NCI-H226 (cell line): ENCODE measurements at regions not wholly inside any gene's neighbourhood (a gene's known extent, or its start where the extent isn't known, plus 50 kb on each side); places are given as distances from the start of the nearest gene placed in this dataset.

Source experiments
- DNase-seq: peaks from one replicate; pipeline ENCODE4 v3.0.0-alpha.2; 2015

- no peak for DNase-seq
Measured at GRCh38 chr16:86395477-86395876, 114.8 kb upstream of the FOXF1 start.

GRCh38 chr16:86396422-86396821, 113.9 kb upstream of the FOXF1 start:
- DNase-seq: no peak

DNA sequence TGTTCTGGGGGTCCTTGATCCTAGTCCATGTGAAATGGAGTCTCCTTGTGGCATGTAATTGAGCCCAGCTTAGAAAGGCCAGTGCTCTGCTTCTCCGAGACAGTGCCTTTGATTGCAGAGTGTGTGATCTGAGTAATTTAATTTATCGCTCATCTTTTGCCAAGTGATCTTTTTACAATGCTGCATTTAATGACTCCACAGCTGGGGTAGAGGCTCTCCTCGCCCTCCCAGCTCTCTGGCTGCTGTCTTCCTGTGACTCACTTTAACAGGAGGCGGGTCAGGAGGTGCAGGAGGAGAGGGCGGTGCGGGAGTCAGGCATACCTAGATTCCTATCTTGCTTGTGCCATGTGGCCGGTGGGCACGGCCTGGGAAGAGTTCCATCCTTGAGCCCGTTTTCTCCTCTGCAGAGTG, 113.4 kb upstream of the FOXF1 start:
- peak; percentile 90 for DNase-seq

GRCh38 chr16:86398201-86398600, 112.1 kb upstream of the FOXF1 start:
- no peak for DNase-seq

GRCh38 chr16:86398622-86399021, 111.7 kb upstream of the FOXF1 start:
- DNase-seq: peak; percentile 41

DNA sequence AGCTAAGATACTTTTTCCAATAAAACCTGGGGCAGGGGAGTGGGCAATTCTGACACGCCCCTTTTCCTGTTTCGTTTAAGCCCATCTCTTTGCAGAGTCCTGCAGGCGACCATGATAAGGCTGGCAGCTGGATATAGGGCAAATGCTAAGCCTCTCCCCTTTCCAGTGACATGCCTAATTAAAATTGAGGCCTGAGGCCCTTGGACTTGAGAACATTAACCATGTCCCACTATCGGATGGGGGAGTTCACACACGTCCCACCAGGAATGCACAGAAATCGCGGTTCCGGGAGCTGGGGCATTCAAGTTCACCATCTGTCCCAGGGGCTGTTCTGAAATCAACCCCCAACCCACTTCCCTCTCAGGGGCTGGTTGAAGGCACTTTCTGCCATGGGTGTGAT, 109.2 kb upstream of the FOXF1 start:
- no peak for DNase-seq

DNA sequence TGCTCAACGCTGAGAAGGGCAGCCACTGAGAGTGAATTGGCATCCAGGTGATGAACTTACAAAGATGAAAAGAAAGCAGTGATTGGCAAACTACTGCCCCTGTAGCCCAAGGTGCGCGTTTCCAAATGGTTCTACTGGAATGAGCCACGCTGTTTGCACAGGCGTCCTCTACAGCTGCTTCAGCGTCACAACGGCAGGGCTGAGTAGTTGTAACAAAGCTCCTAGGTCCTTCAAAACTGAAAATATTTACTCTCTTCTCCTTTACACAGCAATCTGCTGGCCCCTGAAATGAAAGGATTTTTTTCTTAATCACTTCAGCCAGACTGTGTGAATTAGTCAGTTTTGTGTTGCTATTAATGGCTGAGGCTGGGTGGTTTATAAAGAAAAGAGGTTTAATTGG, 107.2 kb upstream of the FOXF1 start:
- DNase-seq: no peak

- DNase-seq: peak; percentile 26
Measured at GRCh38 chr16:86403541-86404163, 106.7 kb upstream of the FOXF1 start.

DNA sequence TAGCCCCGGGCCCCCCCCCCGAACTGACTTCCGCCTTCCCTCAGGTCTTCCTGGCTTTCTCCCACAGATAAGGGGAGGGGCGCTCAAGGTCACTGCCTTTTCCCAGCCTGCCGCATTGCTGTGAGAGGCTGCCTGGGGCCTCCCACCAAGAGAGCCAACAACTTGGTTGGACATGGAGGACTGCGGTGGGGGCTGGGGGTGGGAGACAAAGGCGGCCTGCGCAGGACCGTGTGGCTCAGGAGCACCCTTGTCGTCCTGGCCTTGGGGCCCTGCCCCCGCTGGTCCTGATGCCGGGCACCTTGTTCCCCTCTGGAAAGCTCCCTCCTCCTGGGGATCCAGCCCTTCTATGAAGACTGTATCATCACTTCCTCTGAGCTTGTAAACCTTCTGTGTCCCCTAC, 105.6 kb upstream of the FOXF1 start:
- no peak for DNase-seq

DNA sequence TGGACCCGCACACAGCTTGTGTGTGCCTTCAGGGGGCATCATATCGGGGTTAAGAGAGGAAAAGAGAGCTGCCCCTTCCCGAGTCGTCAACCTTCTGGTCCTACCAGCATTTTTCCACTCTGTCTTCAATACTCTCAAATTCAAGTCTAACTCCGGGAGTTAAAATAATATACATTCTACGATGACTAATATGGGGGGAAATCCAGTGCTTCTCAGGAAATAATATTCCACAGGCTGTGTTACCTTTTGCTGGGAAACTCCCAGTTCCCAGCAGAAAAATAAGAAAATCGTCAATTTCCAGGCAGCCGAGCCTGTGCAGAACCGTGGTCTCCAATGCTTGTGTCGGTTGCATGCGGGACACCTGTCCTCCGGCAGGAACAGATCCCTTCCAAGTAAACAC, 105.0 kb upstream of the FOXF1 start:
- no peak for DNase-seq

- DNase-seq: no peak
Measured at GRCh38 chr16:86406056-86406455, 104.3 kb upstream of the FOXF1 start.

GRCh38 chr16:86408685-86409084, 101.6 kb upstream of the FOXF1 start:
- no peak for DNase-seq

DNA sequence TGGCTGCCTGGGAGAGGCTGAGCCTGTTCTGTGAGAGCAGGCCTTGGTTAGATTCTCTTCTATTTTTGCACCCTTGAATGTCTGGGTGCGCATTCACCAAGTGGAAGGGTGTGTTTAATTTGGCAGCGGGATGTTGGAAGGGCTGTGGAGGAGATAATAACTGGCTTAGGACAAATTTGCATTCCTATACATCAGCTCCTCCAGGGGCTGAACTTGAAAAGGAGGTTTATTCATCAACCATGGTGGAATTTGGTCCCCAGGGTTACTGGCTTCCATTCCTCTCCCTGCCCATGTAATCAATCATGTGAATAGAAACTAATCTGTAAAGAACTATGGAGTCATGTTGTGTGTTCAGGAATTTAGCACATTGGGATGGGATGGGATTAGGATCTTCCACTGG, 100.2 kb upstream of the FOXF1 start:
- no peak for DNase-seq

GRCh38 chr16:86410529-86410928, 99.8 kb upstream of the FOXF1 start:
- DNase-seq: no peak

DNA sequence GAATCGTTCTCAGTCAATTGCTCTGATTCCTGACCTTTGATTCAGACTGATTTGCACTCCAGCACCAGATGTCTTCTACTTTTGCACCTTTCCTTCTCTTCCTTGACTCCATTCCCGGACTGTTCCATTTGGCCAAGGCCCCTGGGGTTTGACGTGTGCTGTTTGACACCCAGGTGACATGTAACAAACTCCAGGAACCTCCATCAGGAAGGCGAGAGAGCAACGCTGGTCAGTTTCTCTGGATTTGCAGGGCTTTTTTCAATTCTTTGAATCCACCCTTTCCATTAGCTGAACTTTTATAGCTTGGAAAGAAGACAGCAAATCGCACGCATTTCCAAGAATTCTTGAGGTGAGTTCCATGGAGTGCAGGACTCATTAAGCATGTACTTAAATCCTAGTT, 98.4 kb upstream of the FOXF1 start:
- no peak for DNase-seq

DNA sequence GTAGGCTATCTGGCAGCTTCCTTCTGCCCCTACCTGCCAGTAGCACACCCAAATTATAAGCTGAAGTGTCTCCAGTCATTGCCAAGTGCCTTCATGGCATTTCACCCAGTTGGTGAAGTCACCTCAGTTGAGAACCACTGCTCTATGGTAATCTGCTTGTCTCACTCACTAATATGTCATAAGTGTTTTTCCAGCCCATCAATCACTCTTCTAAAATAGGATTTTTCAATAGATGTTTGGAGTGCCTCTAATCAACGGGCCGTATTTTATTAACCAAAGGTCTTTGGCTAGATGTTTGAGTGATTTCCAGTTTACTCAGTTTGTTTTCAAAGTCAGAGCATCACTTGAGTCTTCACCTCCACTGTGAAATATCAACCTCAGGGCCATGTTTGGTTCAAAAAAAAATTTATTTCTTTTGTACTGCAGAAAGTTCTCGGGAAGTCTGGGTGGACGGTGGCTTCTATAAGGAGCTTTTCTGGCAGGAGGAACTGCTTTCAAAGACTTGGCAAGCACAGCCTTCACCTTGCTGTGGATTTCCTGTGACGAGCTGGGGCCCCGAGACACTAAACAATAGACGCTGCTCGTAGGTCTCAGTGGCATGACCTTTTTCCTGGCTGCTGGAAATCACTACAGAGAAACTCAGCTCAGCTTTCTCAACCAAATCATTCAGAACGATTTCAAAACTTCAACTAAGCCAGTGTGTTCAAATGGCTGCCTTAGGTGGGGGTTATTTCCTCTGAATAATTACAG, 95.2 kb upstream of the FOXF1 start:
- no peak for DNase-seq

DNA sequence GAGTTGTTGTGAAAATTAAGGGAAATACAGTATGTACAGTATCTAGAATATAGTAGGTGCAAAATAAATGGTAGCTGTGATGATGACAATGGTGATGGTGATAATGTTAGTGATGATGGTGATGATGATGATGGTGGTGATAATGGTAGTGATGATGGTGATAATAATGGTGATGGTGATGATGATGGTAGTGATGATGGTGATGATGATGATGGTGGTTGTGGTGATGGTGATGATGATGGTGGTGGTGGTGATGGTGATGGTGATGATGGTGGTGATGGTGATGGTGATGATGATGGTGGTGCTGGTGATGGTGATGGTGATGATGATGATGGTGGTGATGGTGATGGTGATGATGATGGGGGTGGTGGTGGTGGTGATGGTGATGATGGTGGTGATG, 91.3 kb upstream of the FOXF1 start:
- DNase-seq: no peak

- DNase-seq: no peak
Measured at GRCh38 chr16:86419518-86419917, 90.8 kb upstream of the FOXF1 start.

GRCh38 chr16:86421995-86422394, 88.3 kb upstream of the FOXF1 start:
- DNase-seq: no peak

DNA sequence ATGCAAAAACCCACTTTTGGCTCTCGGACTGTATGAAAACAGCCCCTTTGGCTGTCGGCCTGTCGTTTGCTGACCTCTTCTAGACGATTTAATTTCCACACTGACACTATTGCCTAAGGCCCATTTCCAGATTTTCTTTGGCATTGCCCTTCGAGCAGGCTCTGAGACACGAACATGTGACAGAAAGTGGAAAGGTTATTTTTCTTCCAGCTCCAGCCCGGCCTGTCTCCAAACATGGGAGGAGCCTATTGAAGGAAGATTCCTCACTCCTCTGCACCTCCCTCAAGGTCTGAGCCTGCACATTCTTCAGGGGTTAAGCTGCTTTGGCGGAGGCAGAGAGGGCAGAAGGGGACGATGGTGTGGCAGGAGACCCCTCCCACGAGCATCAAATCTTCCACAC, 85.9 kb upstream of the FOXF1 start:
- peak; percentile 50 for DNase-seq

GRCh38 chr16:86424985-86425384, 85.3 kb upstream of the FOXF1 start:
- no peak for DNase-seq

GRCh38 chr16:86426063-86426642, 84.2 kb upstream of the FOXF1 start:
- DNase-seq: no peak

DNA sequence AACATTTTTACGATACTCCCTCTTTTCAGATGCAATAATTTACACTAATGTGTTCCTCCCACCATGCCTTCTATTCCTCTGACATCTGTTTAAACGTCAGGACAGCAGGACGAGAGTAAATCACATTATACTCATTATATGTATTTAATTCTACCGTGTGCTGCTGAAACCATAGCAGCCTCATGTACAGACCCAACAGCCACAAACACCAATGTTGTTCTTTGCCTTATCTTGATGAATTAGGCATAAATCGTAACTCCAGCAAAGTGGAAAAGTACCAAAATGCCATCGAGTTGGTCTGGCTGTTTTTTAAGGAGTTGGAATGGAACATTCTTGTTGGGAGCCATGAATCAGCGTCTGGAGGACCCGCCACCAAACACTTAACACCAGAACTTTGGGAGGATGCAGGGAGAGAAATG, 82.9 kb upstream of the FOXF1 start:
- no peak for DNase-seq

DNA sequence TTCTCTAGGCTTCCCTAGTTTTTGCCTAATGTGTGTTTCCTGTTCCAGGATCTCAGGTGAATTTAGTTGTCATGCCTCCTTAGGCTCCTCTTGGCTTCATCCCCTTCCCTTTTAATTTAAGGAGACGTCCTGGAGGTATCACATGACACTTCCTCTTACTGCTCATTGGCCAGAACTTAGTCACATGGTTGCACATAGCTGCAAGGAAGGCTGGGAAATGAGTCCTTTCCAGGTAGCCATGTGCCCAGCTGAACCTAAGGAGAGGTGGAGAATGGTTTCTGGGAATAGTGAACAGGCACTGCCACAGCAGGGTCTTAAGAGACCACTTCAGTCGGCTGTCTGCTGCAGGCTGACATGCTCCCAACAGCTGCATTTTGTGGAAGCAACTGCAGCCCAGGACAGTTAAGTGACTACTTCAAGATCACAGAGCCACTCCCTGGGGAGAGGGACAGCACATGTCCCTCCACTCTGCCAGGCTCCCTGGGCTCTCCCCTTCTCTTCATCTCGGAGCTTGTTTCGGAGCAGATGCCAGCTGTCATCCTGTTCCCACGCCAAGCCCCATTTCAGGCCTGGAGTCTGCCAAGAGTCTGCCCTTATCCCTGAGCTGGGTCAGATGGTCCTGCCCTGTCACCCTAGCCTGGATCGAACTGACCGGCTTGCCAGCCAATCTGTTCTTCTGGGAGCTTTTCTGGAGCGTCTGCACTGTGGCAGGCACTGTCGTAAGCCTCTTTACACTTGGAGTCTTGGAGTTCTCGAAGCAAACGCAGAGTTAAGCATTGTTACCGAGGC, 81.4 kb upstream of the FOXF1 start:
- no peak for DNase-seq
